ENCODE measurements at regions not wholly inside any gene's neighbourhood (a gene's known extent, or its start where the extent isn't known, plus 50 kb on each side); places are given as distances from the start of the nearest gene placed in this dataset.

DNA sequence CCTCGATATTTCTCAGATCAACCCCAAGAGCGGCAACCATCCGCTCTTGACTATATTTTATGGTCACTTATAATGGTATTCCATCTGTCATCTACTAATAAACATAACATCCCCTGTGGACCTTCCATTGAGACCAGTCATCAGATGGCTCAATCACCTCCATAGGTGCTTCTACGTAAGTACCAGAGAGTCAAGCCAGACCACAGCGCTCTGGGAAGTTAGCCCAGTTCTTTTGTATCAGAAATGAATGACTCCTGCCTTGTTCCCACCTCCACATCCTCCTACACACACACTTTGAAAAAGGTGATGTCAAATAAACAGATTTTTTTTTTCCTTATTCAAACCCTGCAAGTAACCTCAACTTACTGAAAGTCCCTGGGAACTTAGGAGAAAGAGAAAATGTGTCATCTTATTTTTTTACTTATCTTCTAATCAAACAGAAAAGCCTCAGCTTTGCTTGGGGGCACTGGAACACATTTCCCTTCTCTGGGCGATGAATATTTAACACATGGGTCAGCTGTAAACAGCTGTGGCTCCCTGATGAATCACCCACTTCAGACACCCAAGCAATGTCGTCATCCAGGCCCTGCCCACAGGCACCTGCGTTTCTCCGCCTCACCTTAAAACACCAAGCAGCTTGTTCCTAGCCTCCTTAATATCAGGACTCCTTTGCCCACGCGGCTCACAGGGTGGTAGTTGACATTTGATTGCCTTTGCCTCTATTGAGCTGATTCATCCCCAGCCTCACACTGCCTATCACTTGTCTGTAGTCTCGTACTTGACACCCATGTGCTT lies 121.4 kb upstream of the LY86 start:
- H3K27me3 Mint-ChIP-seq, result peaks cover 3 to 12% of the 10 kb centered on the region in 2 donors
- peaks cover 6 to 12% (median 9%) of the 10 kb centered on the region in 3 donors for H3K9me3 Mint-ChIP-seq
- Histone ChIP-seq H3K27me3 (replicated peaks in 1 of 2; ENCODE audit: control insufficient read depth in 2 of 2, extremely low read depth in 1 of 2, insufficient read depth in 2 of 2, low read length in 1 of 2) (peaks cover 0 to 3% of the 10 kb centered on the region in 2 experiments), H3K4me3 (ENCODE audit: control insufficient read depth in 1 of 2, extremely low read depth in 1 of 2, low read length in 1 of 2) (no peak overlapping the region), H3K36me3 (ENCODE audit: control insufficient read depth in 2 of 2, extremely low read depth in 1 of 2, insufficient read depth in 1 of 2, low read length in 1 of 2) (no peaks in the 10 kb centered on the region), H3K4me1 (ENCODE audit: control insufficient read depth in 1 of 2, extremely low read depth in 1 of 2, insufficient read depth in 2 of 2, low read length in 2 of 2) (no peaks in the 10 kb centered on the region), H3K9me3 (no peaks in the 10 kb centered on the region), H3K27ac (ENCODE audit: low read length) (no peak overlapping the region)
- no peak for DNase-seq
- ChIA-PET CTCF (no interaction called here), POLR2A (no interaction called here)
- ATAC-seq (replicated peaks in 1 of 4), result no peak
- 80% methylated on average over 1 of the region's 12 CpGs for WGBS (ENCODE audit: insufficient coverage)
- H3K36me3 Mint-ChIP-seq, result no peaks in the 10 kb centered on the region
- no peak overlapping the region for H3K4me3 Mint-ChIP-seq
- H3K4me1 Mint-ChIP-seq, result no peaks in the 10 kb centered on the region
- H3K27ac Mint-ChIP-seq, result no peak overlapping the region

GRCh38 chr6:6469074-6469473 lies 119.4 kb upstream of the LY86 start:
- Mint-ChIP-seq H3K36me3 (no peaks in the 10 kb centered on the region), H3K4me1 (no peaks in the 10 kb centered on the region), H3K27ac (no peak overlapping the region), H3K9me3 (peaks cover 6 to 12% (median 9%) of the 10 kb centered on the region in 3 donors), H3K27me3 (peaks cover 3 to 7% of the 10 kb centered on the region in 2 donors), H3K4me3 (no peak overlapping the region)
- DNase-seq, result no peak
- Histone ChIP-seq H3K27ac (ENCODE audit: low read length) (no peak overlapping the region), H3K36me3 (ENCODE audit: control insufficient read depth in 2 of 2, extremely low read depth in 1 of 2, insufficient read depth in 1 of 2, low read length in 1 of 2) (no peaks in the 10 kb centered on the region), H3K4me3 (ENCODE audit: control insufficient read depth in 1 of 2, extremely low read depth in 1 of 2, low read length in 1 of 2) (no peak overlapping the region), H3K9me3 (no peaks in the 10 kb centered on the region), H3K27me3 (replicated peaks in 1 of 2; ENCODE audit: control insufficient read depth in 2 of 2, extremely low read depth in 1 of 2, insufficient read depth in 2 of 2, low read length in 1 of 2) (peaks cover 0 to 3% of the 10 kb centered on the region in 2 experiments), H3K4me1 (ENCODE audit: control insufficient read depth in 1 of 2, extremely low read depth in 1 of 2, insufficient read depth in 2 of 2, low read length in 2 of 2) (no peaks in the 10 kb centered on the region)
- ChIA-PET POLR2A (no interaction called here), CTCF (no interaction called here)
- 79% methylated on average over 5 of the region's 8 CpGs for WGBS (ENCODE audit: insufficient coverage)
- ATAC-seq (replicated peaks in 1 of 4), result no peak

DNA sequence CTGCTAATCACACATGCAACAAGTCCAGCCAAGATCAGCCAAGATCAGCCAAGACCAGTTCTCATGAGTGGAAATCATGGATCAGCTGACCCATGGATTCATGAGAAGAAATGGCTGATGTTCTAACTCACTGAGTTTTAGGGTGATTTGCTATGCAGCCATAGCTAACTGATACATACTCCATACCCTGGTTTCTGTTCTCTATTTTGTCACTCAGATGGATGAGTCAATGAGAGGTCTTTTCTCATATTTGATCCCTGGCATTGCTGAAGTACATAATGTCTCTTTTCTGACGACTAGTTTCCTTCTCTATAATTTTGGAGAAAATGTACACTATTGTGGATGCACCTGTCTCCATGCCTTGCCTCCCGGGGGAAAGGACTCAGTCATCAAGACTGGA lies 118.4 kb upstream of the LY86 start:
- Mint-ChIP-seq H3K4me1 (no peaks in the 10 kb centered on the region), H3K4me3 (no peak overlapping the region), H3K36me3 (no peaks in the 10 kb centered on the region), H3K27ac (no peak overlapping the region), H3K9me3 (peaks cover 6 to 12% (median 9%) of the 10 kb centered on the region in 3 donors), H3K27me3 (peaks cover 6 to 7% of the 10 kb centered on the region in 2 donors)
- no peaks in the 10 kb centered on the region for H3K4me1 ChIP-seq (ENCODE audit: control insufficient read depth in 1 of 2, extremely low read depth in 1 of 2, insufficient read depth in 2 of 2, low read length in 2 of 2)
- H3K27ac ChIP-seq (ENCODE audit: low read length), result no peak overlapping the region
- 100% methylated on average over 1 of the region's 2 CpGs for WGBS (ENCODE audit: insufficient coverage)
- CTCF ChIA-PET, result no interaction called here
- H3K4me3 ChIP-seq (ENCODE audit: control insufficient read depth in 1 of 2, extremely low read depth in 1 of 2, low read length in 1 of 2), result no peak overlapping the region
- no peaks in the 10 kb centered on the region for H3K36me3 ChIP-seq (ENCODE audit: control insufficient read depth in 2 of 2, extremely low read depth in 1 of 2, insufficient read depth in 1 of 2, low read length in 1 of 2)
- POLR2A ChIA-PET, result no interaction called here
- peaks cover 0 to 3% of the 10 kb centered on the region in 2 experiments for H3K27me3 ChIP-seq (replicated peaks in 1 of 2; ENCODE audit: control insufficient read depth in 2 of 2, extremely low read depth in 1 of 2, insufficient read depth in 2 of 2, low read length in 1 of 2)
- no peaks in the 10 kb centered on the region for H3K9me3 ChIP-seq
- ATAC-seq (replicated peaks in 1 of 4), result no peak
- no peak for DNase-seq

- no peaks in the 10 kb centered on the region for H3K9me3 ChIP-seq
- H3K27ac Mint-ChIP-seq, result no peak overlapping the region
- no peaks in the 10 kb centered on the region for H3K4me1 Mint-ChIP-seq
- ATAC-seq (replicated peaks in 1 of 4) (no peak), DNase-seq (no peak)
- H3K27me3 ChIP-seq (replicated peaks in 1 of 2; ENCODE audit: control insufficient read depth in 2 of 2, extremely low read depth in 1 of 2, insufficient read depth in 2 of 2, low read length in 1 of 2), result peaks cover 0 to 3% of the 10 kb centered on the region in 2 experiments
- H3K4me3 ChIP-seq (ENCODE audit: control insufficient read depth in 1 of 2, extremely low read depth in 1 of 2, low read length in 1 of 2), result no peak overlapping the region
- no peaks in the 10 kb centered on the region for H3K4me1 ChIP-seq (ENCODE audit: control insufficient read depth in 1 of 2, extremely low read depth in 1 of 2, insufficient read depth in 2 of 2, low read length in 2 of 2)
- 100% methylated on average over 1 of the region's 3 CpGs for WGBS (ENCODE audit: insufficient coverage)
- H3K27ac ChIP-seq (ENCODE audit: low read length), result no peak overlapping the region
- no peaks in the 10 kb centered on the region for H3K36me3 Mint-ChIP-seq
- peaks cover 6 to 12% (median 9%) of the 10 kb centered on the region in 3 donors for H3K9me3 Mint-ChIP-seq
- no peak overlapping the region for H3K4me3 Mint-ChIP-seq
- H3K27me3 Mint-ChIP-seq, result peaks cover 9% of the 10 kb centered on the region in 2 donors
- ChIA-PET CTCF (no interaction called here), POLR2A (no interaction called here)
- H3K36me3 ChIP-seq (ENCODE audit: control insufficient read depth in 2 of 2, extremely low read depth in 1 of 2, insufficient read depth in 1 of 2, low read length in 1 of 2), result no peaks in the 10 kb centered on the region
Observed at GRCh38 chr6:6471276-6471675, 117.2 kb upstream of the LY86 start.

DNA sequence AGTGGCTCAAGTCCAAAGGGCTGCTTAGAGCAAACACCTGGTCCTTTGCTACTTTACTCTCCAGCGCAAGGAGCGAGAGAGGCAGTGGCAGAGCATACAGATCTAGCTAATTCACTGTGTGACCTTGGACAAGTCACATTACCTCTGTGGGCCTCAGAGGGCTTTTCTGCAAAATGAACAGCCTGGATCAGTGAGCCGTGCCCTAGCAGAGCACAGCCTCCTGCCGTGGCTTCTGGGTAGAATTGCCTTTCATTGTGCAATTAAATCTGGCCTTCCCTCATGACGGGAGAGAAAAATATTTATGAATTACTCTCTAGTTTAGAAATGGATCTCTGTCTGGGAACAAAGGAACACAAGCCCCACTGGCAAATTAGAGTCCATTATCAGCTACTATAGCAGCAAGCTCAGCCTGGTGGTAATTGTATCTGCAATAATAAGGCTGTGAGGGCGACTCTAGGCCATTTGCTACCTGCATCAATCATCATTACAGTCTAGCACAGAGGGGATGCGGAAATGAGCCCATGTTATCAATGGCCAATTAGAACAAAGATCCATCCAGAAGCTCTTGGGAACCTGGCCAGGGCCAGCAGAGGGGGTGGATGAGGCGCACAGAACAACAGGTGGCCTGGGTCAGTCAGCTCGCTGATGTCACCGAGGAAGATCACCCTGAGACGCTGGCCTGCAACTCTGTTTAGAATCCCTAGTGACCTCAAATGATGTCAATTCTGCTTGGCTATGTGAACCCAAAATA lies 114.2 kb upstream of the LY86 start:
- no peak for DNase-seq
- ChIA-PET CTCF (no interaction called here), POLR2A (no interaction called here)
- 80% methylated on average over 7 of the region's 11 CpGs for WGBS (ENCODE audit: insufficient coverage)
- H3K27ac ChIP-seq (ENCODE audit: low read length), result no peak overlapping the region
- no peaks in the 10 kb centered on the region for H3K36me3 Mint-ChIP-seq
- H3K4me1 Mint-ChIP-seq, result no peaks in the 10 kb centered on the region
- no peak overlapping the region for H3K4me3 ChIP-seq (ENCODE audit: control insufficient read depth in 1 of 2, extremely low read depth in 1 of 2, low read length in 1 of 2)
- peaks cover 19 to 22% of the 10 kb centered on the region in 2 donors for H3K27me3 Mint-ChIP-seq
- no peaks in the 10 kb centered on the region for H3K9me3 ChIP-seq
- no peaks in the 10 kb centered on the region for H3K36me3 ChIP-seq (ENCODE audit: control insufficient read depth in 2 of 2, extremely low read depth in 1 of 2, insufficient read depth in 1 of 2, low read length in 1 of 2)
- H3K9me3 Mint-ChIP-seq, result peaks cover 6 to 12% (median 9%) of the 10 kb centered on the region in 3 donors
- no peak overlapping the region for H3K4me3 Mint-ChIP-seq
- no peak overlapping the region for H3K27ac Mint-ChIP-seq
- H3K4me1 ChIP-seq (ENCODE audit: control insufficient read depth in 1 of 2, extremely low read depth in 1 of 2, insufficient read depth in 2 of 2, low read length in 2 of 2), result no peaks in the 10 kb centered on the region
- H3K27me3 ChIP-seq (replicated peaks in 1 of 2; ENCODE audit: control insufficient read depth in 2 of 2, extremely low read depth in 1 of 2, insufficient read depth in 2 of 2, low read length in 1 of 2), result peaks cover 0 to 6% of the 10 kb centered on the region in 2 experiments
- no peak for ATAC-seq (replicated peaks in 1 of 4)

- H3K9me3 Mint-ChIP-seq, result peaks cover 0 to 3% (median 0%) of the 10 kb centered on the region in 3 donors
- Histone ChIP-seq H3K4me3 (ENCODE audit: control insufficient read depth in 1 of 2, extremely low read depth in 1 of 2, low read length in 1 of 2) (no peak overlapping the region), H3K27me3 (replicated peaks in 1 of 2; ENCODE audit: control insufficient read depth in 2 of 2, extremely low read depth in 1 of 2, insufficient read depth in 2 of 2, low read length in 1 of 2) (peaks cover 0 to 6% of the 10 kb centered on the region in 2 experiments), H3K9me3 (no peaks in the 10 kb centered on the region), H3K36me3 (ENCODE audit: control insufficient read depth in 2 of 2, extremely low read depth in 1 of 2, insufficient read depth in 1 of 2, low read length in 1 of 2) (no peaks in the 10 kb centered on the region), H3K27ac (ENCODE audit: low read length) (no peak overlapping the region), H3K4me1 (ENCODE audit: control insufficient read depth in 1 of 2, extremely low read depth in 1 of 2, insufficient read depth in 2 of 2, low read length in 2 of 2) (no peaks in the 10 kb centered on the region)
- CTCF ChIA-PET, result no interaction called here
- H3K27me3 Mint-ChIP-seq, result peaks cover 30 to 32% of the 10 kb centered on the region in 2 donors
- POLR2A ChIA-PET, result no interaction called here
- no peak for ATAC-seq (replicated peaks in 1 of 4)
- H3K36me3 Mint-ChIP-seq, result no peaks in the 10 kb centered on the region
- no peak overlapping the region for H3K4me3 Mint-ChIP-seq
- no peaks in the 10 kb centered on the region for H3K4me1 Mint-ChIP-seq
- no peak for DNase-seq
- no peak overlapping the region for H3K27ac Mint-ChIP-seq
- WGBS (ENCODE audit: insufficient coverage), result 73% methylated on average over 6 of the region's 6 CpGs
Observed at GRCh38 chr6:6479785-6480184, 108.7 kb upstream of the LY86 start.

All from T-cell (primary cell).